Adipocyte (in vitro differentiated cells): ENCODE measurements at regions not wholly inside any gene's neighbourhood (a gene's known extent, or its start where the extent isn't known, plus 50 kb on each side); places are given as distances from the start of the nearest gene placed in this dataset.
"Not testable (repeated sequence)": the region's sequence is repeated elsewhere in the genome, so short reads cannot be mapped to it uniquely, and the experiment has no call there.

Source experiments
- DNase-seq: peaks from one replicate; pipeline ENCODE4 v3.0.0-alpha.2; 2015; ENCODE audit warnings: low read depth
- H3K27me3 ChIP-seq: replicated peaks from 2 replicates; pipeline ENCODE4 v1.7.0; 2013; ENCODE audit warnings: mild to moderate bottlenecking, low read length, moderate library complexity; ENCODE audit not compliant: control insufficient read depth, insufficient read depth
- H3K36me3 ChIP-seq: 2 replicates; pipeline ENCODE4 v1.7.0; 2013; ENCODE audit warnings: low read length, mild to moderate bottlenecking, moderate library complexity; ENCODE audit not compliant: control insufficient read depth, insufficient read depth, severe bottlenecking
- H3K4me1 ChIP-seq: 2 replicates; pipeline ENCODE4 v1.7.0; 2013; ENCODE audit warnings: mild to moderate bottlenecking, low read length, moderate library complexity; ENCODE audit not compliant: control insufficient read depth, insufficient read depth
- H3K4me3 ChIP-seq: 2 replicates; pipeline ENCODE4 v1.7.0; 2013; ENCODE audit warnings: mild to moderate bottlenecking, low read length, moderate library complexity
- H3K9ac ChIP-seq: 2 replicates; pipeline ENCODE4 v1.7.0; 2013; ENCODE audit warnings: mild to moderate bottlenecking, low read length, moderate library complexity
- H3K9me3 ChIP-seq: 2 replicates; pipeline ENCODE4 v1.7.0; 2013; ENCODE audit warnings: mild to moderate bottlenecking, low read length, moderate library complexity; ENCODE audit not compliant: control insufficient read depth

GRCh38 chr3:177615015-177615414, 417.7 kb upstream of the TBL1XR1 start:
- H3K9me3 ChIP-seq: peaks cover 4% of the 10 kb centered on the region
- peak overlapping the region; percentile 35 for H3K9ac ChIP-seq
- no peaks in the 10 kb centered on the region for H3K27me3 ChIP-seq
- peak; percentile 94 for DNase-seq
- H3K36me3 ChIP-seq: no peaks in the 10 kb centered on the region
- peaks cover 38% of the 10 kb centered on the region for H3K4me1 ChIP-seq
- H3K4me3 ChIP-seq: peak overlapping the region; percentile 24

GRCh38 chr3:177618873-177619733, 421.8 kb upstream of the TBL1XR1 start:
- Histone ChIP-seq H3K9ac (peak overlapping the region; percentile 76), H3K4me1 (peaks cover 38% of the 10 kb centered on the region), H3K36me3 (no peaks in the 10 kb centered on the region), H3K27me3 (no peaks in the 10 kb centered on the region), H3K4me3 (peak overlapping the region; percentile 41), H3K9me3 (peaks cover under 1% of the 10 kb centered on the region)
- peak; percentile 91 for DNase-seq

- Histone ChIP-seq H3K36me3 (no peaks in the 10 kb centered on the region), H3K27me3 (no peaks in the 10 kb centered on the region), H3K4me1 (peaks cover 30% of the 10 kb centered on the region), H3K9ac (no peak overlapping the region), H3K4me3 (no peak overlapping the region), H3K9me3 (no peaks in the 10 kb centered on the region)
- no peak for DNase-seq
Observed at GRCh38 chr3:177620073-177620472, 422.8 kb upstream of the TBL1XR1 start.

GRCh38 chr3:177622520-177622919, 425.2 kb upstream of the TBL1XR1 start:
- Histone ChIP-seq H3K9me3 (no peaks in the 10 kb centered on the region), H3K36me3 (no peaks in the 10 kb centered on the region), H3K4me1 (peaks cover 17% of the 10 kb centered on the region), H3K9ac (no peak overlapping the region), H3K27me3 (no peaks in the 10 kb centered on the region), H3K4me3 (no peak overlapping the region)
- peak; percentile 64 for DNase-seq

GRCh38 chr3:177622982-177623617, 425.8 kb upstream of the TBL1XR1 start:
- Histone ChIP-seq H3K4me3 (no peak overlapping the region), H3K9me3 (no peaks in the 10 kb centered on the region), H3K27me3 (no peaks in the 10 kb centered on the region), H3K9ac (no peak overlapping the region), H3K36me3 (no peaks in the 10 kb centered on the region), H3K4me1 (peaks cover 16% of the 10 kb centered on the region)
- no peak for DNase-seq

GRCh38 chr3:177624528-177625495, 427.5 kb upstream of the TBL1XR1 start:
- Histone ChIP-seq H3K9ac (no peak overlapping the region), H3K9me3 (no peaks in the 10 kb centered on the region), H3K4me3 (no peak overlapping the region), H3K4me1 (no peaks in the 10 kb centered on the region), H3K27me3 (no peaks in the 10 kb centered on the region), H3K36me3 (no peaks in the 10 kb centered on the region)
- no peak for DNase-seq

GRCh38 chr3:177626045-177626444, 428.8 kb upstream of the TBL1XR1 start:
- no peak for DNase-seq
- Histone ChIP-seq H3K4me1 (no peaks in the 10 kb centered on the region), H3K9ac (no peak overlapping the region), H3K27me3 (no peaks in the 10 kb centered on the region), H3K9me3 (no peaks in the 10 kb centered on the region), H3K4me3 (no peak overlapping the region), H3K36me3 (no peaks in the 10 kb centered on the region)

GRCh38 chr3:177628095-177628719, 430.9 kb upstream of the TBL1XR1 start:
- not testable (repeated sequence) for H3K4me1 ChIP-seq, H3K27me3 ChIP-seq, H3K4me3 ChIP-seq, H3K9me3 ChIP-seq, H3K9ac ChIP-seq, DNase-seq, H3K36me3 ChIP-seq

GRCh38 chr3:177629276-177629675, 432.0 kb upstream of the TBL1XR1 start:
- H3K9me3 ChIP-seq: no peaks in the 10 kb centered on the region

GRCh38 chr3:177633671-177634207, 436.5 kb upstream of the TBL1XR1 start:
- Histone ChIP-seq H3K9ac (no peak overlapping the region), H3K27me3 (no peaks in the 10 kb centered on the region), H3K4me3 (peak overlapping the region; percentile 3), H3K9me3 (peaks cover 3% of the 10 kb centered on the region), H3K36me3 (no peaks in the 10 kb centered on the region), H3K4me1 (peaks cover 11% of the 10 kb centered on the region)
- DNase-seq: peak; percentile 48

More at GRCh38 chr3:177629276-177629675, 432.0 kb upstream of the TBL1XR1 start:
- no peak overlapping the region for H3K9ac ChIP-seq
- H3K4me3 ChIP-seq: no peak overlapping the region
- H3K27me3 ChIP-seq: no peaks in the 10 kb centered on the region
- no peak for DNase-seq
- no peaks in the 10 kb centered on the region for H3K36me3 ChIP-seq
- H3K4me1 ChIP-seq: peaks cover 11% of the 10 kb centered on the region
